Heart left ventricle (tissue), 13 donors: ENCODE measurements at regions not wholly inside any gene's neighbourhood (a gene's known extent, or its start where the extent isn't known, plus 50 kb on each side); places are given as distances from the start of the nearest gene placed in this dataset.

Source experiments
- POLR2A ChIP-seq, 2 donors: fragments of 450-650 bp; IDR thresholded peaks; one replicate each; pipeline ENCODE4 v1.6.1; 2017; ENCODE audit warnings: antibody characterized with exemption in 2 of 2, mild to moderate bottlenecking in 2 of 2, moderate library complexity in 2 of 2
- TF ChIP-seq, protein P1 (sequence below), 12 donors: fragments of 200-600 bp; sonication (generic) in 4 of 12; IDR thresholded peaks; one replicate each; pipeline versions ENCODE4 v1.5.0 to v1.8.0; 2018 to 2022; ENCODE audit warnings: antibody characterized with exemption in 12 of 12, mild to moderate bottlenecking in 5 of 12
- donor health status: ischemic (EF 13 %, LVEDD 7.1; RV severe dilation, severe dysfunction).
- donor health status: DM: no; HTN: yes; CAD: no.
- donor health status: DM: no; HTN: no; CAD: no.
- donor health status: ischemic (EF 25% LVEDD 6.9; RV normal size, moderate dysfunction).
- donor health status: ischemic (EF 25% LVEDD 5.7; RV mildly dilated, moderate dysfunction).
- donor health status: ischemic (EF 35%, LVEDD 5.7; RV mildly dilated, moderate dysfunction).
- donor health status: nonischemic (EF 11% LVEDD 7.7; RV severe dilation, severe dysfunction).
- donor health status: DM: yes; HTN: yes; CAD: no.
- donor health status: PGD.
- donor health status: ischemic (EF 29% LVEDD 5.4; RV normal size, mild dysfunction).
- donor health status: nonischemic (EF 23%, LVEDD 6.1; RV moderate dilation, normal function).

DNA sequence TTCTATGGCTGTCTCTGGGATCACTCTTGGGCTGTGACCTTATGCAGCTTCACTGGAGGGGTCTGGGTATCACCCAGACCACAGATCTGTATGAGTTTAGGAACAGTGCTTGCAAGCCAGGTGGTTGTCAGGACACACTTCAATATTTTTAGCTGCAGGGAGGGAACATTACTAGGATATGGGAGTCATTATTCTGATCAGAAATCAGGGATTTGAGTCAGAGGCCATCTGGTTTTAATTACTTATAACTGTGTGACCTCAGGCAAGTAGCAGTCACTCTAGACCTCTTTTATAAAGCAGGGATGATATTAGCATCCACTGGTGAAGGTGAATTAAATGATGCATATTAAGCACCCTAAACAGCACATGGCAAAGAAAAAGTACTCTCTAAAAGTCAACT lies 60.1 kb upstream of the NMUR2 start:
- TF ChIP-seq, protein P1, sequence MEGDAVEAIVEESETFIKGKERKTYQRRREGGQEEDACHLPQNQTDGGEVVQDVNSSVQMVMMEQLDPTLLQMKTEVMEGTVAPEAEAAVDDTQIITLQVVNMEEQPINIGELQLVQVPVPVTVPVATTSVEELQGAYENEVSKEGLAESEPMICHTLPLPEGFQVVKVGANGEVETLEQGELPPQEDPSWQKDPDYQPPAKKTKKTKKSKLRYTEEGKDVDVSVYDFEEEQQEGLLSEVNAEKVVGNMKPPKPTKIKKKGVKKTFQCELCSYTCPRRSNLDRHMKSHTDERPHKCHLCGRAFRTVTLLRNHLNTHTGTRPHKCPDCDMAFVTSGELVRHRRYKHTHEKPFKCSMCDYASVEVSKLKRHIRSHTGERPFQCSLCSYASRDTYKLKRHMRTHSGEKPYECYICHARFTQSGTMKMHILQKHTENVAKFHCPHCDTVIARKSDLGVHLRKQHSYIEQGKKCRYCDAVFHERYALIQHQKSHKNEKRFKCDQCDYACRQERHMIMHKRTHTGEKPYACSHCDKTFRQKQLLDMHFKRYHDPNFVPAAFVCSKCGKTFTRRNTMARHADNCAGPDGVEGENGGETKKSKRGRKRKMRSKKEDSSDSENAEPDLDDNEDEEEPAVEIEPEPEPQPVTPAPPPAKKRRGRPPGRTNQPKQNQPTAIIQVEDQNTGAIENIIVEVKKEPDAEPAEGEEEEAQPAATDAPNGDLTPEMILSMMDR (IDR thresholded peaks at IDR 0.05), result no peak
- no peak for TF ChIP-seq POLR2A (IDR thresholded peaks at IDR 0.05)
